GM18870 (cell line): ENCODE measurements at regions not wholly inside any gene's neighbourhood (a gene's known extent, or its start where the extent isn't known, plus 50 kb on each side); places are given as distances from the start of the nearest gene placed in this dataset.

Experiments
- ATAC-seq: cut with Tn5 transposase; IDR thresholded peaks from one replicate; pipeline ENCODE4 v1.9.1; 2021; ENCODE audit warnings: moderate library complexity; ENCODE audit not compliant: unreplicated experiment

DNA sequence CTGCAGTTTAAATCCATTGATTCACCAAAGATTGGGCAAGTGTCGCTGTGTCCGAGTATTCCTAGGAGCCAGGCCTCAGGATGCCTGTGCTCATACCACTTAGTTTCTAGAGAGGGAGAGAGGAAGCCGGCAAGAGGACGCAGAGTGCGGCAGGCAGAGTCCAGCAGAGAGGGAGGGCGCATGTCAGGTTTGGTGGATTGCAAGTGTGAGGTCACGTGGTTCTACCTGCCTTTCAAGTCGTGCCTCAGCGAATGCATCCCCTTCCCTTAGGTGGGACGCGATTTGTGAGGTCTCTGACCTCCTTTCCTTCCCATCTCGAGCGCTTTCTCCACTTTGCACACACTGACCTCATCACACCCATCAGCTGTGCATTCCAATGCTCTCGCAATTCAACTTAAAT, 188.1 kb downstream of the TMEM18 start:
- ATAC-seq: no peak

DNA sequence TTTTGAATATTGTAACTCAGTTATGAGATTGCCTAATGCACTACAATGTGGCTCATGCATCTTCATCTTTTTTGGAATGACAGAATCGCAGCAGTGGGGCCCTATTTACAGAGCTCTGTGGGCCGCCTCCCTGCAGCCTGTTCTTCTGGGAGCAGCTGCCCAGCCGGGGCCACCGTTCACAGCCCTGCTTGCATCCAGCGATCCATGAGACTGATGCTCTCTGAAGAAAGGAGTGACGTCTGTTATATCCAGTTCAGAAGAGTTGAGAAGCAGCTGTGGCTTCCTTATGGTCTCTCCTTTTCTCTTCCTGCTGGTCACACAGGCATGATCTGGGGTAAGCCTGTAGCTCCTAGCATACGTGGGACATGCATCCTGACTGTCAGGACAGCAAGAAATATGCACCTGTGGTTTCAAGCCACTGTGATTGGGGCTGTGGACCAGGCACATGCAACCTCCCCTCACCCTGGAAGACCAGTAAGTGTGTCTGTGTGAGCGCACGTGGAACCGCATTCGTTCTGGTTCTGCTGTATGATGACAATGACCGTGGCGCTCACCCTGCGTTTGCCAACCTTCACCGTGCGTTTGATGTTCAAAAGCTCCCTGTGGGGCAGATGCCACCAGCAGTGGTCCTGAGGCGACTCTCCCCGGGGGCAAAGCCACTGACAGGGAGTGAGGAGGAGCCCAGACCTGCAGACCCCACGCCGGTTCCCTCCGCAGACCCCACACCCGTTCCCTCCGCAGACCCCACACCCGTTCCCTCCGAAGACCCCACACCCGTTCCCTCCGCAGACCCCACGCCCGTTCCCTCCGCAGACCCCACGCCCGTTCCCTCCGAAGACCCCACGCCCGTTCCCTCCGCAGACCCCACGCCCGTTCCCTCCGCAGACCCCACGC, 189.8 kb downstream of the TMEM18 start:
- ATAC-seq: no peak

- ATAC-seq: no peak
These were observed 190.8 kb downstream of the TMEM18 start for GRCh38 chr2:486371-486770.

DNA sequence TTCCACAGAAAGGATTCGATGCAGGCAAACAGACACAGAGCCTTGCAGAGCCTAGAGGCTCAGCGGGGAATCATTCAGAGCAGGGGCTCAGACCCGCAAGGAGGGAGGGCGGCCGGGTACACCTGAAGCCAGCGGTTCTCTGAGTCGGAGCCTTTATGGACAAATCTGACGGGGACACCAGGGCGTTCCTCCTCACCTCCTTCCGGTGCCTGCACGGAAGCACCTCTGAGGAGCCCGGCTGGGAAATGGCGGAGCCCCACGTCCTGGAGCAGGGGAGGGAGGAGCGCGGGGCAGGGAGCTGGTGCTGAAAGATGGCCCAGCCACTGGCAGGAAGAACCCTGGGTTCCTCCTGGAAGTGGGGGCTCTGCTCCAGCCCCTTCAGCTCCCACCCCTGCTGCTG, 193.5 kb upstream of the ALKAL2 start:
- no peak for ATAC-seq

DNA sequence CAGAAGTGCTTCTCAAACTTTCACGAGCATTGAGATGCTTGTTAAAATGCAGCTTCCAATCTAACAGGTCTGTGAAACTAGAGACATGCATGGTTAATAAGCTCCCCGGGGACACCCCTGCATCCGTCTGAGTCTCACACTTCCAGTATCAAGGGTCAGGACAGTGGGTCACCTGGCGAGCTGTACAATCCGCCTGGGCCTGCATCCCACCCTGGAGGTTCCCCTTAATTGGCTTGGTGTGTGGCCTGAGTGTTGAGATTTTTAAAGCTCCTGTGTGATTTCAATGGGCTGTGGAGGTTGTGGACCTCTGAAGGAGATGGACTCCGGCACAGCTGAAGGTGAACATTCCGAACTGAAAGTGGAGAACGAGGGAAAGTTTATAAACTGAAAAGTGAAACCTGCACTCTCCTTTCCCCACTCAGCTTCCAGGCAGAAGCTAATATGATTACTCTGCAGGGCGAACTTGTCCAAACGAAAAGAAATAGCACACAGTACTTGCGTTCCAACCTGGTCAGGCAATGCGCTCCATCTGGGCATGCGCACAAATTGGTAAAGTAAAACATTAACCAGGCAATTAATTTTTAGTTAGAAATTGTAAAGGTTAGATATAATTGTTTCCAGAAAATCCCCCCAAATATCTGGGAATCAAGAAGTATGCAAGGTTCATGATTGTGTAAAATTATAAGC, 191.7 kb upstream of the ALKAL2 start:
- ATAC-seq: no peak

- ATAC-seq: no peak
These were observed 191.1 kb upstream of the ALKAL2 start for GRCh38 chr2:479031-479430.

GRCh38 chr2:471560-471959, 183.7 kb upstream of the ALKAL2 start:
- no peak for ATAC-seq

DNA sequence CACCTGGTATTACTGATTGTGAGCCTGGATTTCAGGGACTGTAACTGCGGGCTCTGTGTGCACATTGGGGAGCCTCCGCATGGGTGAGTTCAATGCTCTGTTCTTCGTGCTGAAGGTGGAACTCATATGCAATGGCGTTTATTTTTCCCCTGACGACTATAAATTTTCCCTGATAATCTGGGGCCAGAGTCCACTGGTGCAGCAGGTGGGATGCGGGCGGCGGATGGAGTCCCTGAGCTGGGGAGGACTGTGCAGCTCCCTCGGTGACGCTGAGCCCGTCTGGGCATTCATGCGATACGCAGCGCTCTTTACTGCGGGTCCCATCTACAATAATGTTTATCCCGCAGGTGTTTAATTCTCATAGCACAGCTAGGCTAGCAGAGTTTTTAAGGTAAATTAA, 181.6 kb upstream of the ALKAL2 start:
- ATAC-seq: no peak

GRCh38 chr2:468648-469336, 180.9 kb upstream of the ALKAL2 start:
- ATAC-seq: no peak

DNA sequence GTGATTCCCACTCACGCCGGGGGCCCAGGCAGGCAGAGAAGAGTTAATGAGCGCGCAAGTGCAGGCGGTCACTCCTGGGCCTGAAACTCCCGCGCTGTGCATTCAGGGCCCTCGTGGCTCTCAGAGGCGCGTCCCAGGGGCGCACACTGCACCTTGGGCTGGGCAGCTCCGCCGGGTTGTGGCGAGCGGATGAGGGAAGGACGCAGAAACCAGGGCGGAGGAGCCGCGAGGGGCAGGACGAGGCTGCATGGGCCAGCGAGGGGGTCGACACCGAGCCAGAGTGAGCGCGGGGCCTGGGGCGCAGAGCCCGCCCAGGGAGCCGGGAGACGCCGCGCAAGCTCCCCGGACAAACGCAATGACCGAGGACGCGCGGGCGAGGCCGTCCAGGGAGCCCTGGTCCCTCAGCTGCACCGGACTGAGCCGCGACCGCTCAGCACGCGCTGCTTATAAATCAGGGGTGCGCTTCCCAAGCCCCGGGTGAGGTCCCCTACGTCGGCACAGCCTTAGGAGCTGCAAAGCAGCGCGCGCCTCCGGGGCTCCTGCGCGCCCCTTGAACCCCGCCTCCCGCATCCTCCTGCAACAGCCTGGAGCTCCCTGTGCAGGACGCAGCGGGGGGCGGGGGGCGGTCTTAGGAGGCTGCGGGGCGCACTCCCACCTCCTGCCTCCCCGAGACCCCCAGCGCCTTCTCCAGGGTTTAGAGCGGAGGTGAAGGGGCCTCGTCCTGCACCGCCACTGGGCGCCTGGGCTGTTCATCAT, 180.2 kb upstream of the ALKAL2 start:
- no peak for ATAC-seq

DNA sequence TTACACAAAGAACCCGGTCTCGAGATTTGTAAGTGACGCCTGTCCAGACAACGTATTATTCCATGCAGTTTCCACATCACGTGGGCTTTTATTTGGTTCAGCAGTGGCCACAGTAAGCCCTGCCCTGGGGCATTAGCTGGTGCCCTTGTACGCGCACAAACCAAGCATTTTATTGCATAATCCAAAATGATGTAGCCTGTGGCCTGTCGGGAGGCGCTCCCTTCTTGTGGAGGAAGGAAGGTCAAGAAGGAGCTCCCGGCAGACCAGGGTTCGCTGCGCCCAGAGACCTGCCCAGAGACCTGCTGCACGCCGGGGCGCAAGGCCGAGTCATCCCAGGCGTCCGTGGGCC, 179.6 kb upstream of the ALKAL2 start:
- ATAC-seq: no peak

- no peak for ATAC-seq
These were observed 179.2 kb upstream of the ALKAL2 start for GRCh38 chr2:467101-467500.

- ATAC-seq: no peak
These were observed 176.8 kb upstream of the ALKAL2 start for GRCh38 chr2:464562-465309.

DNA sequence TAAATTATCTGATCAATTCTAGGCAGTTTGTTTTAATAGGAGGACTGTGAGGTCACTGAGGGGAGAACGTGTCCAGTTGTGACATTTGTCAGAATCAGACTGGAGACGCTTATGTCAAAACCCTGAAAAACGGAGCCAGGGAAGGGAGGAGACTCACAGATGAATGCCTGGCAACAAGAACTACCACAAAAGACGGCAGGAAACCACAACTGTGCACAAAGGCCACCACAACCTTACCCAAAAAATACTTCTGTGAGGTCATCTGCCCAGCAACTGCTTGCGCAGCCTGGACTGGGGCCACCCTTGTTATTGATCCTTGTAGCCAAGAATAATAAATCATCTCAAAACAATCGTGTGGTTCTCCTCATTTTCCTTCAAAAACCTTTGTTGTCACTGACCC, 173.0 kb upstream of the ALKAL2 start:
- peak; percentile 72 for ATAC-seq

DNA sequence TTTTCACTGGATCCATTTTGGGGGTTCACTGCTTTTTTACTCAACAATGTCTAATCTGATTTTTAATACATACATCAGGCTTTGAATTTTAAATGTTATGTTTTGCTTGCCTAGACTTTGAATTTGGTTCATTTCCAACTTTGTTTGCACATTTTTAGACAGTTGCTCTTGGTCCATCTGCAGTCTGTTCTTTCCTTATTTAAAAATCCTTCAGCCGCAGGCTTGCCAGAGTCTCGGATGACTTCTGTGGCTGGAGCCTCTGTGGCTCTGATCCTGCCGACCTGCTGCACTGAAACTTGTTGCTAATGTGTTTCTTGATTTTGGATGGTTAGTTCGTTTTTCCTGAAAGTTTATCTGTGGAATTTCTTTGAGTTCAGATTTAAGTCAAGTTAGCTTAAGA, 172.0 kb upstream of the ALKAL2 start:
- ATAC-seq: no peak

GRCh38 chr2:458425-458815, 170.5 kb upstream of the ALKAL2 start:
- ATAC-seq: no peak

GRCh38 chr2:457792-458424, 170.0 kb upstream of the ALKAL2 start:
- ATAC-seq: no peak

DNA sequence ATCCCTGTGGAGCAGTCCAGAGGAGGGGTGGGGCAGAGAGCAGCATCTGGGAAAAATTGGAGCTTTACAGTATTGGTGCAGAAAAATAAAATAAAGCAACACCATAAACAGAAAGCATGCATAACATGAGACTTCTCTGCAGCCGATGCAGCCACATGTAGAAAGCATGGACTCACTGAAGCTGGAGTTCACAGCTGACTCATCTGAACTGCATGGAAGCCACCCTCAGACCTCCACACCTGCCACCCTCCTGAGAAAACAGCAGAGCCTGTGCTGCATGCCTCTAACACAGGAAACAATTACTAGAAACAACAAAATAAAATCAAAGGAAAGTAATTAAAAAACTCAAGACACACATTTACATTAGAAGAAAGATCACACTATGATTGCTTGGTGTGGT, 169.4 kb upstream of the ALKAL2 start:
- no peak for ATAC-seq

GRCh38 chr2:455913-456312, 168.0 kb upstream of the ALKAL2 start:
- no peak for ATAC-seq
